Spleen (tissue), 11 donors: ENCODE measurements at regions not wholly inside any gene's neighbourhood (a gene's known extent, or its start where the extent isn't known, plus 50 kb on each side); places are given as distances from the start of the nearest gene placed in this dataset.

Experiments
- DNase-seq: peaks from one replicate; pipeline ENCODE4 v3.0.0-alpha.2; 2020
- H3K27ac ChIP-seq, 8 donors: fragments of 200-600 bp; sonication (generic) in 7 of 8; 1 replicate in 4 of 8; 2 replicates in 4 of 8; pipeline versions ENCODE4 v1.5.0 to v1.8.0; 2016 to 2021; ENCODE audit warnings: inconsistent platforms in 4 of 8, mild to moderate bottlenecking in 4 of 8, moderate library complexity in 1 of 8
- H3K27me3 ChIP-seq, 7 donors: fragments of 200-600 bp; sonication (generic) in 6 of 7; replicated peaks in 1 of 7; 1 replicate in 4 of 7; 2 replicates in 3 of 7; pipeline versions ENCODE4 v1.5.0 to v1.8.0; 2016 to 2021; ENCODE audit warnings: inconsistent platforms in 3 of 7, mild to moderate bottlenecking in 1 of 7
- H3K36me3 ChIP-seq, 6 donors: fragments of 200-600 bp; sonication (generic) in 5 of 6; 1 replicate in 4 of 6; 2 replicates in 2 of 6; pipeline versions ENCODE4 v1.5.0 to v1.8.0; 2016 to 2021; ENCODE audit warnings: inconsistent platforms in 2 of 6
- H3K4me1 ChIP-seq, 6 donors: fragments of 200-600 bp; sonication (generic) in 5 of 6; 1 replicate in 3 of 6; 2 replicates in 3 of 6; pipeline versions ENCODE4 v1.5.0 to v1.8.0; 2016 to 2021; ENCODE audit warnings: inconsistent platforms in 3 of 6
- H3K4me3 ChIP-seq, 8 donors: fragments of 200-600 bp; sonication (generic) in 7 of 8; 1 replicate in 4 of 8; 2 replicates in 4 of 8; pipeline versions ENCODE4 v1.5.0 to v1.8.0; 2016 to 2021; ENCODE audit warnings: inconsistent platforms in 4 of 8, mild to moderate bottlenecking in 4 of 8, moderate library complexity in 2 of 8
- H3K9me3 ChIP-seq, 8 donors: fragments of 200-600 bp; sonication (generic) in 7 of 8; 1 replicate in 4 of 8; 2 replicates in 4 of 8; pipeline versions ENCODE4 v1.5.0 to v1.8.0; 2016 to 2021; ENCODE audit warnings: inconsistent platforms in 4 of 8
- POLR2A ChIP-seq, 3 donors: fragments of 450-650 bp; IDR thresholded peaks; one replicate each; pipeline ENCODE4 v1.5.1; 2017; ENCODE audit warnings: antibody characterized with exemption in 3 of 3, mild to moderate bottlenecking in 1 of 3
- POLR2AphosphoS5 ChIP-seq, 3 donors: sonication (generic); formaldehyde crosslinking; IDR thresholded peaks; one replicate each; pipeline ENCODE4 v1.5.1; 2017; ENCODE audit warnings: antibody characterized with exemption in 3 of 3
- WGBS, 5 donors: extraction: QIAGEN DNeasy Blood & Tissue Kit in 3 of 5; methylation state at CpG; one replicate each; pipeline versions ENCODE4 v1.1.5 to v1.1.7; 2013 to 2018; 5-methylcytosine and 5-hydroxymethylcytosine counted together
- intact Hi-C: fragments of 100-400 bp; cut with DNase I; formaldehyde crosslinking; loops from one replicate; pipeline ENCODE4 v1.15.0; 2023; ENCODE audit warnings: low total_unique reads
- TF ChIP-seq, protein P1 (sequence below), 11 experiments: fragments of 200-600 bp in 7 of 11; fragments of 450-650 bp in 4 of 11; sonication (generic) in 4 of 11; IDR thresholded peaks in 8 of 11; conservative IDR thresholded peaks in 3 of 11; 1 replicate in 7 of 11; 2 replicates in 4 of 11; pipeline versions ENCODE4 v1.4.0 to v1.8.0; 2016 to 2021; ENCODE audit warnings: antibody characterized with exemption in 11 of 11, inconsistent platforms in 4 of 11, mild to moderate bottlenecking in 1 of 11
- donor health status: healthy with polysubstance abuse.
- donor health status: DM: no; HTN: no; CAD: no; lungs with moderate emphysema.
- donor health status: DM: no; HTN: no; CAD: no.
- donor health status: Bipolar disorder and iron deficiency.
- donor health status: healthy.
- donor health status: DM: no; HTN: no; CAD: no.
- donor health status: DM: yes; HTN: yes; CAD: no.

GRCh38 chr3:197447057-197447456 lies 108.7 kb downstream of the BDH1 start:
- TF ChIP-seq POLR2AphosphoS5 (IDR thresholded peaks at IDR 0.05) = no peak
- TF ChIP-seq POLR2A (IDR thresholded peaks at IDR 0.05) = no peak
- TF ChIP-seq, protein P1, sequence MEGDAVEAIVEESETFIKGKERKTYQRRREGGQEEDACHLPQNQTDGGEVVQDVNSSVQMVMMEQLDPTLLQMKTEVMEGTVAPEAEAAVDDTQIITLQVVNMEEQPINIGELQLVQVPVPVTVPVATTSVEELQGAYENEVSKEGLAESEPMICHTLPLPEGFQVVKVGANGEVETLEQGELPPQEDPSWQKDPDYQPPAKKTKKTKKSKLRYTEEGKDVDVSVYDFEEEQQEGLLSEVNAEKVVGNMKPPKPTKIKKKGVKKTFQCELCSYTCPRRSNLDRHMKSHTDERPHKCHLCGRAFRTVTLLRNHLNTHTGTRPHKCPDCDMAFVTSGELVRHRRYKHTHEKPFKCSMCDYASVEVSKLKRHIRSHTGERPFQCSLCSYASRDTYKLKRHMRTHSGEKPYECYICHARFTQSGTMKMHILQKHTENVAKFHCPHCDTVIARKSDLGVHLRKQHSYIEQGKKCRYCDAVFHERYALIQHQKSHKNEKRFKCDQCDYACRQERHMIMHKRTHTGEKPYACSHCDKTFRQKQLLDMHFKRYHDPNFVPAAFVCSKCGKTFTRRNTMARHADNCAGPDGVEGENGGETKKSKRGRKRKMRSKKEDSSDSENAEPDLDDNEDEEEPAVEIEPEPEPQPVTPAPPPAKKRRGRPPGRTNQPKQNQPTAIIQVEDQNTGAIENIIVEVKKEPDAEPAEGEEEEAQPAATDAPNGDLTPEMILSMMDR (IDR thresholded peaks at IDR 0.05 in 8 of 11, conservative IDR thresholded peaks at IDR 0.05 in 3 of 11) = no peak
- 75 to 86% (median 79%) methylated on average over 7 of the region's 7 CpGs for WGBS, 5 donors
- no peaks in the 10 kb centered on the region for H3K9me3 ChIP-seq
- DNase-seq = no peak
- H3K27ac ChIP-seq = no peak overlapping the region
- H3K4me3 ChIP-seq = no peak overlapping the region
- intact Hi-C loops = no loop called here
- H3K4me1 ChIP-seq = no peaks in the 10 kb centered on the region
- H3K27me3 ChIP-seq = peaks cover 0 to 15% (median 0%) of the 10 kb centered on the region in 7 donors
- H3K36me3 ChIP-seq = no peaks in the 10 kb centered on the region

DNA sequence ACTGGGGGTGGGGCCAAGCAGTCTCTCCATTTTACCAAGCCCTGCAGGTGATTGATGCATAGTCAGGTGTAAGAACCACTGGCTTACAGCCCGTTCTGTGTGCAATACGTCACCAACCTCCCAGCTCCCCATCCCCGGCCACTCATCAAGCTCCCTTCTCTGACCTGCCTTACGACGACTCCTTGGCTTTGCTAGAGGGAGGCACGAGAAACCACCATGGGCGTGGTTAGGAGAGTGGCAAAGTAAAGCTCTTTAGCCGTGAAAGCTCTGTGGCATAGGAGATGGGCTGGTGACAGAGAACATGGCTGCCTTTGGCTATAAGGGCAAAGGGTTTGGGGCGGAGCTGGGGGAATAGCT lies 109.1 kb downstream of the BDH1 start:
- Histone ChIP-seq H3K4me1 (no peaks in the 10 kb centered on the region), H3K4me3 (no peak overlapping the region), H3K9me3 (no peaks in the 10 kb centered on the region), H3K36me3 (no peaks in the 10 kb centered on the region), H3K27ac (no peak overlapping the region), H3K27me3 (peaks cover 0 to 15% (median 0%) of the 10 kb centered on the region in 7 donors)
- TF ChIP-seq POLR2AphosphoS5 (IDR thresholded peaks at IDR 0.05) (no peak), POLR2A (IDR thresholded peaks at IDR 0.05) (no peak)
- TF ChIP-seq, protein P1 (IDR thresholded peaks at IDR 0.05 in 8 of 11, conservative IDR thresholded peaks at IDR 0.05 in 3 of 11) = no peak
- 81 to 92% (median 90%) methylated on average over 9 of the region's 9 CpGs for WGBS, 5 donors
- no peak for DNase-seq
- intact Hi-C loops = no loop called here

GRCh38 chr3:197445896-197446699 lies 109.7 kb downstream of the BDH1 start:
- TF ChIP-seq POLR2AphosphoS5 (IDR thresholded peaks at IDR 0.05) (no peak), POLR2A (IDR thresholded peaks at IDR 0.05) (no peak)
- TF ChIP-seq, protein P1 (IDR thresholded peaks at IDR 0.05 in 8 of 11, conservative IDR thresholded peaks at IDR 0.05 in 3 of 11) = no peak
- no peak overlapping the region for H3K27ac ChIP-seq
- no peak overlapping the region for H3K4me3 ChIP-seq
- DNase-seq = no peak
- peaks cover 0 to 15% (median 0%) of the 10 kb centered on the region in 7 donors for H3K27me3 ChIP-seq
- no peaks in the 10 kb centered on the region for H3K4me1 ChIP-seq
- intact Hi-C loops = no loop called here
- H3K9me3 ChIP-seq = no peaks in the 10 kb centered on the region
- WGBS, 5 donors = 60 to 82% (median 69%) methylated on average over 12 to 13 of the region's 13 CpGs
- H3K36me3 ChIP-seq = no peaks in the 10 kb centered on the region

- H3K27me3 ChIP-seq = peaks cover 0 to 15% (median 0%) of the 10 kb centered on the region in 7 donors
- no peaks in the 10 kb centered on the region for H3K36me3 ChIP-seq
- 82 to 88% (median 84%) methylated on average over 14 of the region's 14 CpGs for WGBS, 5 donors
- H3K27ac ChIP-seq = no peak overlapping the region
- no peak for DNase-seq
- no peak overlapping the region for H3K4me3 ChIP-seq
- no peaks in the 10 kb centered on the region for H3K4me1 ChIP-seq
- intact Hi-C loops = no loop called here
- TF ChIP-seq, protein P1 (IDR thresholded peaks at IDR 0.05 in 8 of 11, conservative IDR thresholded peaks at IDR 0.05 in 3 of 11) = no peak
- no peak for TF ChIP-seq POLR2AphosphoS5 (IDR thresholded peaks at IDR 0.05)
- no peak for TF ChIP-seq POLR2A (IDR thresholded peaks at IDR 0.05)
- no peaks in the 10 kb centered on the region for H3K9me3 ChIP-seq
Measured at GRCh38 chr3:197444793-197445379, 110.9 kb downstream of the BDH1 start.
